T-cell (primary cell): ENCODE measurements at regions not wholly inside any gene's neighbourhood (a gene's known extent, or its start where the extent isn't known, plus 50 kb on each side); places are given as distances from the start of the nearest gene placed in this dataset.

ENCODE experiments used
- ATAC-seq, 4 experiments: fragments of 200-7000 bp in 3 of 4; fragments of 150-1000 bp in 1 of 4; cut with Tn5 transposase; replicated peaks in 1 of 4; 1 replicate in 3 of 4; 2 replicates in 1 of 4; pipeline ENCODE4 v1.10.0; 2021; ENCODE audit warnings: moderate library complexity in 3 of 4, mild to moderate bottlenecking in 2 of 4, moderate number of reproducible peaks in 1 of 4
- CTCF ChIA-PET, 2 donors: fragments of 300-600 bp; sonication (Branson Sonifier 250); formaldehyde crosslinking; loops; one replicate each; lab custom pipeline; 2022; ENCODE audit warnings: antibody characterized with exemption in 2 of 2; lab: Charles Lee
- POLR2A ChIA-PET, 2 donors: fragments of 300-600 bp; sonication (Branson Sonifier 250); formaldehyde crosslinking; loops; one replicate each; lab custom pipeline; 2022; ENCODE audit warnings: antibody characterized with exemption in 2 of 2; lab: Charles Lee
- DNase-seq, 35 experiments: peaks; one replicate each; pipeline versions ENCODE4 v3.0.0 to v3.0.0-alpha.2; 2013 to 2023
- H3K27ac ChIP-seq: one replicate; pipeline ENCODE4 v1.5.1; 2013; ENCODE audit warnings: low read length
- H3K27me3 ChIP-seq, 2 experiments: replicated peaks in 1 of 2; 1 replicate in 1 of 2; 2 replicates in 1 of 2; pipeline versions ENCODE4 v1.6.1 to v1.7.0; 2013; ENCODE audit warnings: low read length in 1 of 2, mixed read lengths in 1 of 2; ENCODE audit not compliant: control insufficient read depth in 2 of 2, insufficient read depth in 2 of 2; ENCODE audit errors: extremely low read depth in 1 of 2
- H3K36me3 ChIP-seq, 2 donors: 1 replicate in 1 of 2; 2 replicates in 1 of 2; pipeline versions ENCODE4 v1.6.1 to v1.7.0; 2013; ENCODE audit warnings: low read length in 1 of 2; ENCODE audit not compliant: control insufficient read depth in 2 of 2, insufficient read depth in 1 of 2; ENCODE audit errors: extremely low read depth in 1 of 2
- H3K4me1 ChIP-seq, 2 experiments: 1 replicate in 1 of 2; 2 replicates in 1 of 2; pipeline versions ENCODE4 v1.6.1 to v1.7.0; 2013; ENCODE audit warnings: low read length in 2 of 2, mixed read lengths in 1 of 2; ENCODE audit not compliant: insufficient read depth in 2 of 2, control insufficient read depth in 1 of 2; ENCODE audit errors: extremely low read depth in 1 of 2
- H3K4me3 ChIP-seq, 2 donors: 1 replicate in 1 of 2; 2 replicates in 1 of 2; pipeline versions ENCODE4 v1.5.1 to v1.7.0; 2013; ENCODE audit warnings: mild to moderate bottlenecking in 2 of 2, low read length in 1 of 2, moderate library complexity in 1 of 2; ENCODE audit not compliant: control insufficient read depth in 1 of 2; ENCODE audit errors: extremely low read depth in 1 of 2
- H3K9me3 ChIP-seq: 2 replicates; pipeline ENCODE4 v1.7.0; 2013
- H3K27ac Mint-ChIP-seq, 2 donors: one replicate each; pipeline ENCODE4 v1.8.0; 2020 to 2021; ENCODE audit warnings: mild to moderate bottlenecking in 2 of 2, mixed read lengths in 2 of 2
- H3K27me3 Mint-ChIP-seq, 2 donors: one replicate each; pipeline ENCODE4 v1.8.0; 2021 to 2022; ENCODE audit warnings: mixed read lengths in 2 of 2
- H3K36me3 Mint-ChIP-seq: one replicate; pipeline ENCODE4 v1.8.0; 2021; ENCODE audit warnings: mixed read lengths
- H3K4me1 Mint-ChIP-seq, 3 donors: one replicate each; pipeline ENCODE4 v1.8.0; 2020 to 2022; ENCODE audit warnings: mixed read lengths in 3 of 3, mild to moderate bottlenecking in 1 of 3
- H3K4me3 Mint-ChIP-seq, 3 donors: one replicate each; pipeline ENCODE4 v1.8.0; 2020 to 2022; ENCODE audit warnings: mild to moderate bottlenecking in 3 of 3, mixed read lengths in 3 of 3, moderate library complexity in 3 of 3
- H3K9me3 Mint-ChIP-seq, 3 donors: one replicate each; pipeline ENCODE4 v1.8.0; 2020 to 2022; ENCODE audit warnings: mixed read lengths in 3 of 3
- WGBS: methylation state at CpG from one replicate; pipeline ENCODE4 v1.1.5; 2013; ENCODE audit warnings: missing lambda C conversion rate; ENCODE audit not compliant: insufficient coverage; 5-methylcytosine and 5-hydroxymethylcytosine counted together

GRCh38 chr4:186481998-186482790 lies 73.2 kb downstream of the MTNR1A start:
- Histone ChIP-seq H3K4me3 (no peak overlapping the region), H3K27ac (no peak overlapping the region), H3K9me3 (no peaks in the 10 kb centered on the region), H3K4me1 (no peaks in the 10 kb centered on the region), H3K36me3 (no peaks in the 10 kb centered on the region), H3K27me3 (peaks cover 0 to 6% of the 10 kb centered on the region in 2 experiments)
- no peak for DNase-seq
- H3K27ac Mint-ChIP-seq = no peak overlapping the region
- 75% methylated on average over 5 of the region's 12 CpGs for WGBS
- peaks cover 0 to 2% of the 10 kb centered on the region in 2 donors for H3K27me3 Mint-ChIP-seq
- H3K4me3 Mint-ChIP-seq = no peak overlapping the region
- H3K36me3 Mint-ChIP-seq = no peaks in the 10 kb centered on the region
- ATAC-seq = no peak
- no peaks in the 10 kb centered on the region for H3K4me1 Mint-ChIP-seq
- POLR2A ChIA-PET = no interaction called here
- CTCF ChIA-PET = no interaction called here
- H3K9me3 Mint-ChIP-seq = no peaks in the 10 kb centered on the region

GRCh38 chr4:186475202-186475601 lies 80.2 kb downstream of the MTNR1A start:
- no peaks in the 10 kb centered on the region for H3K36me3 ChIP-seq
- ChIA-PET POLR2A (no interaction called here), CTCF (no interaction called here)
- Mint-ChIP-seq H3K4me1 (no peaks in the 10 kb centered on the region), H3K36me3 (no peaks in the 10 kb centered on the region), H3K9me3 (no peaks in the 10 kb centered on the region), H3K27me3 (peaks cover 0 to 4% of the 10 kb centered on the region in 2 donors), H3K27ac (no peak overlapping the region), H3K4me3 (no peak overlapping the region)
- no peaks in the 10 kb centered on the region for H3K9me3 ChIP-seq
- peaks cover 0 to 2% of the 10 kb centered on the region in 2 experiments for H3K27me3 ChIP-seq
- H3K4me1 ChIP-seq = no peaks in the 10 kb centered on the region
- no peak overlapping the region for H3K27ac ChIP-seq
- no peak overlapping the region for H3K4me3 ChIP-seq
- DNase-seq = no peak
- no CpG with 5 or more reads among the region's 1 CpG for WGBS
- no peak for ATAC-seq

- peaks cover 4% of the 10 kb centered on the region in 2 donors for H3K27me3 Mint-ChIP-seq
Observed at GRCh38 chr4:186473933-186474332, 81.4 kb downstream of the MTNR1A start.

GRCh38 chr4:186472948-186473347 lies 82.4 kb downstream of the MTNR1A start:
- ChIA-PET POLR2A (no interaction called here), CTCF (no interaction called here)
- ATAC-seq = no peak
- H3K27ac Mint-ChIP-seq = no peak overlapping the region
- no peaks in the 10 kb centered on the region for H3K4me1 ChIP-seq
- H3K36me3 Mint-ChIP-seq = no peaks in the 10 kb centered on the region
- no peak overlapping the region for H3K4me3 Mint-ChIP-seq
- H3K27me3 ChIP-seq = peaks cover 0 to 2% of the 10 kb centered on the region in 2 experiments
- H3K27ac ChIP-seq = no peak overlapping the region
- 0% methylated on average over 2 of the region's 4 CpGs for WGBS
- H3K4me3 ChIP-seq = no peak overlapping the region
- no peaks in the 10 kb centered on the region for H3K36me3 ChIP-seq
- H3K4me1 Mint-ChIP-seq = no peaks in the 10 kb centered on the region
- H3K9me3 ChIP-seq = no peaks in the 10 kb centered on the region
- H3K27me3 Mint-ChIP-seq = peaks cover 4% of the 10 kb centered on the region in 2 donors
- H3K9me3 Mint-ChIP-seq = peaks cover 0 to 5% (median 0%) of the 10 kb centered on the region in 3 donors
- no peak for DNase-seq

More at GRCh38 chr4:186473933-186474332, 81.4 kb downstream of the MTNR1A start:
- peaks cover 0 to 5% (median 0%) of the 10 kb centered on the region in 3 donors for H3K9me3 Mint-ChIP-seq
- WGBS = 76% methylated on average over 4 of the region's 6 CpGs
- no peak overlapping the region for H3K4me3 Mint-ChIP-seq
- H3K27ac Mint-ChIP-seq = no peak overlapping the region
- ATAC-seq = no peak
- H3K4me1 Mint-ChIP-seq = no peaks in the 10 kb centered on the region
- no peak overlapping the region for H3K27ac ChIP-seq
- H3K27me3 ChIP-seq = peaks cover 0 to 2% of the 10 kb centered on the region in 2 experiments
- H3K9me3 ChIP-seq = no peaks in the 10 kb centered on the region
- DNase-seq = no peak
- no peaks in the 10 kb centered on the region for H3K36me3 ChIP-seq
- CTCF ChIA-PET = no interaction called here
- no peaks in the 10 kb centered on the region for H3K4me1 ChIP-seq
- no peaks in the 10 kb centered on the region for H3K36me3 Mint-ChIP-seq
- no peak overlapping the region for H3K4me3 ChIP-seq
- POLR2A ChIA-PET = no interaction called here

GRCh38 chr4:186471441-186471840 lies 83.9 kb downstream of the MTNR1A start:
- H3K4me1 ChIP-seq = no peaks in the 10 kb centered on the region
- Mint-ChIP-seq H3K27me3 (peaks cover 4% of the 10 kb centered on the region in 2 donors), H3K27ac (no peak overlapping the region), H3K9me3 (peaks cover 0 to 5% (median 0%) of the 10 kb centered on the region in 3 donors), H3K36me3 (no peaks in the 10 kb centered on the region), H3K4me1 (no peaks in the 10 kb centered on the region), H3K4me3 (no peak overlapping the region)
- H3K27ac ChIP-seq = no peak overlapping the region
- H3K9me3 ChIP-seq = no peaks in the 10 kb centered on the region
- POLR2A ChIA-PET = no interaction called here
- CTCF ChIA-PET = no interaction called here
- WGBS = no CpG with 5 or more reads among the region's 3 CpGs
- H3K4me3 ChIP-seq = no peak overlapping the region
- H3K36me3 ChIP-seq = no peaks in the 10 kb centered on the region
- DNase-seq (no peak), ATAC-seq (no peak)
- H3K27me3 ChIP-seq = peaks cover 0 to 2% of the 10 kb centered on the region in 2 experiments

- Histone ChIP-seq H3K27ac (no peak overlapping the region), H3K4me3 (no peak overlapping the region), H3K4me1 (no peaks in the 10 kb centered on the region), H3K27me3 (no peaks in the 10 kb centered on the region), H3K9me3 (no peaks in the 10 kb centered on the region), H3K36me3 (no peaks in the 10 kb centered on the region)
- ATAC-seq = no peak
- no CpG with 5 or more reads among the region's 5 CpGs for WGBS
- CTCF ChIA-PET = no interaction called here
- H3K4me1 Mint-ChIP-seq = no peaks in the 10 kb centered on the region
- H3K4me3 Mint-ChIP-seq = no peak overlapping the region
- H3K36me3 Mint-ChIP-seq = no peaks in the 10 kb centered on the region
- POLR2A ChIA-PET = no interaction called here
- H3K27me3 Mint-ChIP-seq = no peaks in the 10 kb centered on the region
- peaks cover 4 to 5% (median 4%) of the 10 kb centered on the region in 3 donors for H3K9me3 Mint-ChIP-seq
- no peak for DNase-seq
- no peak overlapping the region for H3K27ac Mint-ChIP-seq
Observed at GRCh38 chr4:186458050-186458449, 97.3 kb downstream of the MTNR1A start.
